KMS-11 (cell line): ENCODE measurements at regions not wholly inside any gene's neighbourhood (a gene's known extent, or its start where the extent isn't known, plus 50 kb on each side); places are given as distances from the start of the nearest gene placed in this dataset.

Experiments used
- H2AFZ ChIP-seq: fragments of 200-600 bp; sonication (generic); 2 replicates; pipeline ENCODE4 v1.6.1; 2016; ENCODE audit warnings: antibody characterized with exemption, mixed run types, low read depth
- H3K27ac ChIP-seq: fragments of 200-600 bp; sonication (generic); 2 replicates; pipeline ENCODE4 v1.6.1; 2016; ENCODE audit warnings: mild to moderate bottlenecking, mixed run types
- H3K27me3 ChIP-seq: fragments of 200-600 bp; sonication (generic); 2 replicates; pipeline ENCODE4 v1.6.1; 2017; ENCODE audit warnings: mild to moderate bottlenecking, low read depth, mixed run types, moderate library complexity; ENCODE audit not compliant: insufficient read depth
- H3K36me3 ChIP-seq: fragments of 200-600 bp; sonication (generic); 2 replicates; pipeline ENCODE4 v1.6.1; 2017; ENCODE audit warnings: mild to moderate bottlenecking, mixed run types; ENCODE audit not compliant: insufficient read depth
- H3K4me1 ChIP-seq: fragments of 200-600 bp; sonication (generic); 2 replicates; pipeline ENCODE4 v1.6.1; 2016; ENCODE audit warnings: mild to moderate bottlenecking, low read depth, mixed run types; ENCODE audit not compliant: poor library complexity, severe bottlenecking
- H3K4me2 ChIP-seq: fragments of 200-600 bp; sonication (generic); 2 replicates; pipeline ENCODE4 v1.7.0; 2016; ENCODE audit warnings: mild to moderate bottlenecking, mixed run types
- H3K4me3 ChIP-seq: fragments of 200-600 bp; sonication (generic); IDR thresholded peaks from 2 replicates; pipeline ENCODE4 v1.6.1; 2017; ENCODE audit warnings: low read depth, low read length, mixed read lengths; ENCODE audit not compliant: insufficient read depth
- H3K79me2 ChIP-seq: fragments of 200-600 bp; sonication (generic); 2 replicates; pipeline ENCODE4 v1.6.1; 2016; ENCODE audit warnings: low read depth, mixed run types; ENCODE audit not compliant: insufficient read depth
- H3K9ac ChIP-seq: fragments of 200-600 bp; sonication (generic); 2 replicates; pipeline ENCODE4 v1.6.1; 2016; ENCODE audit warnings: mild to moderate bottlenecking, mixed run types
- H4K20me1 ChIP-seq: fragments of 200-600 bp; sonication (generic); 2 replicates; pipeline ENCODE4 v1.6.1; 2016; ENCODE audit warnings: mild to moderate bottlenecking, mixed run types; ENCODE audit not compliant: insufficient read depth
- CTCF ChIP-seq: fragments of 200-600 bp; sonication (generic); conservative IDR thresholded peaks from 2 replicates; pipeline ENCODE4 v1.6.1; 2017; ENCODE audit warnings: low read depth, mild to moderate bottlenecking, antibody characterized with exemption, low read length, moderate library complexity, mixed read lengths

- H3K36me3 ChIP-seq: no peaks in the 10 kb centered on the region
- no peak overlapping the region for H3K4me2 ChIP-seq
Observed at GRCh38 chr3:194025119-194025518, 110.8 kb upstream of the HES1 start.

GRCh38 chr3:194025951-194026350 is 110.0 kb upstream of the HES1 start:
- Histone ChIP-seq H3K36me3 (no peaks in the 10 kb centered on the region), H3K9ac (no peak overlapping the region), H3K27ac (no peak overlapping the region), H3K4me1 (no peaks in the 10 kb centered on the region), H3K4me2 (no peak overlapping the region), H3K79me2 (no peaks in the 10 kb centered on the region), H4K20me1 (no peaks in the 10 kb centered on the region), H2AFZ (no peak overlapping the region), H3K4me3 (no peak overlapping the region), H3K27me3 (no peaks in the 10 kb centered on the region)
- TF ChIP-seq CTCF: no peak

More at GRCh38 chr3:194025119-194025518, 110.8 kb upstream of the HES1 start:
- no peak overlapping the region for H2AFZ ChIP-seq
- no peaks in the 10 kb centered on the region for H3K4me1 ChIP-seq
- no peaks in the 10 kb centered on the region for H3K27me3 ChIP-seq
- H3K79me2 ChIP-seq: no peaks in the 10 kb centered on the region
- no peak overlapping the region for H3K4me3 ChIP-seq
- H3K9ac ChIP-seq: no peak overlapping the region
- no peaks in the 10 kb centered on the region for H4K20me1 ChIP-seq
- H3K27ac ChIP-seq: no peak overlapping the region
- TF ChIP-seq CTCF: no peak

- Histone ChIP-seq H3K27me3 (no peaks in the 10 kb centered on the region), H3K9ac (no peak overlapping the region), H4K20me1 (no peaks in the 10 kb centered on the region), H3K79me2 (no peaks in the 10 kb centered on the region), H3K4me1 (no peaks in the 10 kb centered on the region), H2AFZ (no peak overlapping the region), H3K27ac (no peak overlapping the region), H3K4me2 (no peak overlapping the region), H3K36me3 (no peaks in the 10 kb centered on the region), H3K4me3 (no peak overlapping the region)
- TF ChIP-seq CTCF: no peak
Observed at GRCh38 chr3:194028434-194029004, 107.4 kb upstream of the HES1 start.

GRCh38 chr3:194029846-194030245 is 106.1 kb upstream of the HES1 start:
- H3K27ac ChIP-seq: no peak overlapping the region
- H3K27me3 ChIP-seq: no peaks in the 10 kb centered on the region
- no peak overlapping the region for H3K4me2 ChIP-seq
- no peak overlapping the region for H2AFZ ChIP-seq
- H3K4me1 ChIP-seq: no peaks in the 10 kb centered on the region
- TF ChIP-seq CTCF: no peak
- no peaks in the 10 kb centered on the region for H4K20me1 ChIP-seq
- H3K79me2 ChIP-seq: no peaks in the 10 kb centered on the region
- H3K36me3 ChIP-seq: no peaks in the 10 kb centered on the region
- no peak overlapping the region for H3K9ac ChIP-seq
- no peak overlapping the region for H3K4me3 ChIP-seq

- Histone ChIP-seq H3K4me3 (no peak overlapping the region), H2AFZ (no peak overlapping the region), H3K36me3 (no peaks in the 10 kb centered on the region), H3K79me2 (no peaks in the 10 kb centered on the region), H3K4me1 (no peaks in the 10 kb centered on the region), H3K4me2 (no peak overlapping the region), H4K20me1 (no peaks in the 10 kb centered on the region), H3K9ac (no peak overlapping the region), H3K27ac (no peak overlapping the region), H3K27me3 (no peaks in the 10 kb centered on the region)
- TF ChIP-seq CTCF: no peak
Observed at GRCh38 chr3:194030372-194030771, 105.6 kb upstream of the HES1 start.
